ENCODE measurements at regions not wholly inside any gene's neighbourhood (a gene's known extent, or its start where the extent isn't known, plus 50 kb on each side); places are given as distances from the start of the nearest gene placed in this dataset.

DNA sequence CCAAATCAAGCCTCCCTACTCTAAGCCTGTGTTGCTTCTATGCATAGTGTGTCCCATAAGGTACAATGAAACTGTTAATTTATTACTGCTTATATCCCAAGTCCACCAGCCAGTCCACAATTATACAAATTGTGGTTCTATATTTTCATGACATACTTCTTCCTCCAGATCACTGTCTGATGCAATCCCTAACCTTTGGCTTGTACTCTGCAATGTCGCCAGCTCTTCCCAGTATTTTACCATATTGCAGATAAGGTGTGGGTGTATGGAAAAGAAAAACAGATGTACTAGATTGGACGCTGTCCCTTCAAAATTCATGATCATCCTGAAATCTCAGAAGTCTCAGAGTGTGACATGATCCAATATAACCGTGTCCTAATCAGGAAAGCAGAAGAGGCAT is 286.2 kb downstream of the GASK1B start:
- ATAC-seq (no peak), FAIRE-seq (no peak), DNase-seq (ENCODE audit: low read depth, low spot score) (no peak)
- no peaks in the 10 kb centered on the region for H3K9me3 ChIP-seq (replicated peaks; ENCODE audit: control insufficient read depth, insufficient read depth, low read length)
- 17% methylated on average over 3 of the region's 3 CpGs for whole genome bisulfite sequencing (ENCODE audit: insufficient coverage, insufficient replicate concordance, low lambda C conversion rate, missing lambda C conversion rate)
- intact Hi-C loops (cut with micrococcal nuclease; ENCODE audit: unreplicated experiment): no loop called here
- no peak overlapping the region for H3K4me2 ChIP-seq (ENCODE audit: control insufficient read depth, insufficient read depth)
- H3K27me3 ChIP-seq (replicated peaks in 1 of 2; ENCODE audit: control insufficient read depth in 2 of 2, insufficient read depth in 2 of 2, low read length in 1 of 2): no peaks in the 10 kb centered on the region
- H3K36me3 ChIP-seq (ENCODE audit: control insufficient read depth in 2 of 2, insufficient read depth in 2 of 2, low read length in 1 of 2): no peaks in the 10 kb centered on the region
- TF ChIP-seq, protein P1, sequence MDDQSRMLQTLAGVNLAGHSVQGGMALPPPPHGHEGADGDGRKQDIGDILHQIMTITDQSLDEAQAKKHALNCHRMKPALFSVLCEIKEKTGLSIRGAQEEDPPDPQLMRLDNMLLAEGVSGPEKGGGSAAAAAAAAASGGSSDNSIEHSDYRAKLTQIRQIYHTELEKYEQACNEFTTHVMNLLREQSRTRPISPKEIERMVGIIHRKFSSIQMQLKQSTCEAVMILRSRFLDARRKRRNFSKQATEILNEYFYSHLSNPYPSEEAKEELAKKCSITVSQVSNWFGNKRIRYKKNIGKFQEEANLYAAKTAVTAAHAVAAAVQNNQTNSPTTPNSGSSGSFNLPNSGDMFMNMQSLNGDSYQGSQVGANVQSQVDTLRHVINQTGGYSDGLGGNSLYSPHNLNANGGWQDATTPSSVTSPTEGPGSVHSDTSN (IDR thresholded peaks at IDR 0.05; ENCODE audit: insufficient replicate concordance, low read depth, low read length): no peak
- no peak for TF ChIP-seq RCOR1 (conservative IDR thresholded peaks at IDR 0.05; ENCODE audit: low read depth, low read length)
- H3K4me1 ChIP-seq (ENCODE audit: control insufficient read depth, insufficient read depth, low read length): no peaks in the 10 kb centered on the region
- ChIA-PET SMC1A (ENCODE audit: uncharacterized antibody, unreplicated experiment) (interaction anchor here (0.7 kb wide), 1 partner anchor 712 kb away, joined by 3 read pairs; no protein-coding TSS in a partner anchor), POLR2A (no interaction called here), CTCF (no interaction called here), RAD21 (ENCODE audit: unreplicated experiment) (no interaction called here)
- no peaks in the 10 kb centered on the region for H3K79me2 ChIP-seq (ENCODE audit: control insufficient read depth, insufficient read depth, low read length)
- H3K27ac ChIP-seq (ENCODE audit: control insufficient read depth, insufficient read depth): no peak overlapping the region
- no peak overlapping the region for H2AFZ ChIP-seq (ENCODE audit: control insufficient read depth, low read depth, low read length)
- BruUV-seq (replicated peaks): no TSS peak
- in situ Hi-C loops (cut with MboI): no loop called here
- no peaks in the 10 kb centered on the region for H4K20me1 ChIP-seq (ENCODE audit: control insufficient read depth, insufficient read depth)
- H3K9ac ChIP-seq (ENCODE audit: control insufficient read depth, insufficient read depth, low read length): no peak overlapping the region
- no peak overlapping the region for H3K4me3 ChIP-seq

DNA sequence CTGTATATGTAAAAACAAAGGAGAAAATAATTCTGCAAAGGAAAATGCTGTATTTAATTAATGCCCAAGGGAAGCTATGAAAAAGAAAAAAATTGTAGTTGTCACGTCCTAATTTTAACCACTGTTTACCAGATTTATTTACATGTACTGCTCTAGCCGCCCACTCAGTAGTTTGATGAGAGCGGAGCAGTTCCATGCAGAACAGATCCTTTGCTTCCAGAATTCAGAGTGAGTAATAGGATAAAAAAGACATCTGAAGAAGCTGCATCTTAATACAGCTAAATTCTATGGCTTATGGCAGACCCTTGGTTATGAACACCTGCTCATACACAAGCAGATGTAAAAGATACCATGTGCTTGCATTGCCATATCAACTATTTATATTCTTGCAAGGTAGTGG is 287.0 kb downstream of the GASK1B start:
- ChIA-PET POLR2A (no interaction called here), SMC1A (ENCODE audit: uncharacterized antibody, unreplicated experiment) (no interaction called here), RAD21 (ENCODE audit: unreplicated experiment) (no interaction called here), CTCF (no interaction called here)
- Histone ChIP-seq H3K9ac (ENCODE audit: control insufficient read depth, insufficient read depth, low read length) (no peak overlapping the region), H4K20me1 (ENCODE audit: control insufficient read depth, insufficient read depth) (no peaks in the 10 kb centered on the region), H3K27ac (ENCODE audit: control insufficient read depth, insufficient read depth) (no peak overlapping the region), H3K4me2 (ENCODE audit: control insufficient read depth, insufficient read depth) (no peak overlapping the region), H3K9me3 (replicated peaks; ENCODE audit: control insufficient read depth, insufficient read depth, low read length) (no peaks in the 10 kb centered on the region), H3K36me3 (ENCODE audit: control insufficient read depth in 2 of 2, insufficient read depth in 2 of 2, low read length in 1 of 2) (no peaks in the 10 kb centered on the region), H3K4me3 (no peak overlapping the region), H3K4me1 (ENCODE audit: control insufficient read depth, insufficient read depth, low read length) (no peaks in the 10 kb centered on the region), H3K27me3 (replicated peaks in 1 of 2; ENCODE audit: control insufficient read depth in 2 of 2, insufficient read depth in 2 of 2, low read length in 1 of 2) (no peaks in the 10 kb centered on the region), H2AFZ (ENCODE audit: control insufficient read depth, low read depth, low read length) (no peak overlapping the region), H3K79me2 (ENCODE audit: control insufficient read depth, insufficient read depth, low read length) (no peaks in the 10 kb centered on the region)
- in situ Hi-C loops (cut with MboI) (no loop called here), intact Hi-C loops (cut with micrococcal nuclease; ENCODE audit: unreplicated experiment) (no loop called here)
- FAIRE-seq (no peak), DNase-seq (ENCODE audit: low read depth, low spot score) (no peak), ATAC-seq (no peak)
- BruUV-seq (replicated peaks): no TSS peak
- 20% methylated on average over 3 of the region's 3 CpGs for WGBS (ENCODE audit: insufficient coverage, insufficient replicate concordance, low lambda C conversion rate, missing lambda C conversion rate)
- TF ChIP-seq STAT3 (IDR thresholded peaks at IDR 0.05; ENCODE audit: low read depth, low read length) (no peak), ZNF384 (IDR thresholded peaks at IDR 0.05; ENCODE audit: borderline replicate concordance, low read depth, low read length) (no peak), GABPA (IDR thresholded peaks at IDR 0.05; ENCODE audit: low read depth) (no peak), DPF2 (IDR thresholded peaks at IDR 0.05) (no peak), FOXM1 (IDR thresholded peaks at IDR 0.05; ENCODE audit: low read depth, low read length) (no peak), CEBPB (IDR thresholded peaks at IDR 0.05; ENCODE audit: borderline replicate concordance in 1 of 2, low read depth in 2 of 2, low read length in 2 of 2) (no peak), MTA3 (IDR thresholded peaks at IDR 0.05; ENCODE audit: borderline replicate concordance, low read length) (no peak), POLR2A (IDR thresholded peaks at IDR 0.05; ENCODE audit: low read depth, low read length) (no peak), RUNX3 (IDR thresholded peaks at IDR 0.05; ENCODE audit: low read length) (no peak)
- TF ChIP-seq, protein P2, sequence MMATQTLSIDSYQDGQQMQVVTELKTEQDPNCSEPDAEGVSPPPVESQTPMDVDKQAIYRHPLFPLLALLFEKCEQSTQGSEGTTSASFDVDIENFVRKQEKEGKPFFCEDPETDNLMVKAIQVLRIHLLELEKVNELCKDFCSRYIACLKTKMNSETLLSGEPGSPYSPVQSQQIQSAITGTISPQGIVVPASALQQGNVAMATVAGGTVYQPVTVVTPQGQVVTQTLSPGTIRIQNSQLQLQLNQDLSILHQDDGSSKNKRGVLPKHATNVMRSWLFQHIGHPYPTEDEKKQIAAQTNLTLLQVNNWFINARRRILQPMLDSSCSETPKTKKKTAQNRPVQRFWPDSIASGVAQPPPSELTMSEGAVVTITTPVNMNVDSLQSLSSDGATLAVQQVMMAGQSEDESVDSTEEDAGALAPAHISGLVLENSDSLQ (IDR thresholded peaks at IDR 0.05): no peak
- TF ChIP-seq, protein P3, sequence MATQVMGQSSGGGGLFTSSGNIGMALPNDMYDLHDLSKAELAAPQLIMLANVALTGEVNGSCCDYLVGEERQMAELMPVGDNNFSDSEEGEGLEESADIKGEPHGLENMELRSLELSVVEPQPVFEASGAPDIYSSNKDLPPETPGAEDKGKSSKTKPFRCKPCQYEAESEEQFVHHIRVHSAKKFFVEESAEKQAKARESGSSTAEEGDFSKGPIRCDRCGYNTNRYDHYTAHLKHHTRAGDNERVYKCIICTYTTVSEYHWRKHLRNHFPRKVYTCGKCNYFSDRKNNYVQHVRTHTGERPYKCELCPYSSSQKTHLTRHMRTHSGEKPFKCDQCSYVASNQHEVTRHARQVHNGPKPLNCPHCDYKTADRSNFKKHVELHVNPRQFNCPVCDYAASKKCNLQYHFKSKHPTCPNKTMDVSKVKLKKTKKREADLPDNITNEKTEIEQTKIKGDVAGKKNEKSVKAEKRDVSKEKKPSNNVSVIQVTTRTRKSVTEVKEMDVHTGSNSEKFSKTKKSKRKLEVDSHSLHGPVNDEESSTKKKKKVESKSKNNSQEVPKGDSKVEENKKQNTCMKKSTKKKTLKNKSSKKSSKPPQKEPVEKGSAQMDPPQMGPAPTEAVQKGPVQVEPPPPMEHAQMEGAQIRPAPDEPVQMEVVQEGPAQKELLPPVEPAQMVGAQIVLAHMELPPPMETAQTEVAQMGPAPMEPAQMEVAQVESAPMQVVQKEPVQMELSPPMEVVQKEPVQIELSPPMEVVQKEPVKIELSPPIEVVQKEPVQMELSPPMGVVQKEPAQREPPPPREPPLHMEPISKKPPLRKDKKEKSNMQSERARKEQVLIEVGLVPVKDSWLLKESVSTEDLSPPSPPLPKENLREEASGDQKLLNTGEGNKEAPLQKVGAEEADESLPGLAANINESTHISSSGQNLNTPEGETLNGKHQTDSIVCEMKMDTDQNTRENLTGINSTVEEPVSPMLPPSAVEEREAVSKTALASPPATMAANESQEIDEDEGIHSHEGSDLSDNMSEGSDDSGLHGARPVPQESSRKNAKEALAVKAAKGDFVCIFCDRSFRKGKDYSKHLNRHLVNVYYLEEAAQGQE (IDR thresholded peaks at IDR 0.05; ENCODE audit: low read depth, low read length): no peak
